GM23338 (cell line): ENCODE measurements at regions not wholly inside any gene's neighbourhood (a gene's known extent, or its start where the extent isn't known, plus 50 kb on each side); places are given as distances from the start of the nearest gene placed in this dataset.

Experiments used
- ATAC-seq: fragments of 200-7000 bp; cut with Tn5 transposase; 3 replicates; pipeline ENCODE4 v1.9.1; 2020
- DNase-seq: peaks from one replicate; pipeline ENCODE4 v3.0.0-alpha.2; 2015; ENCODE audit warnings: low spot score
- H2AFZ ChIP-seq: fragments of 200-600 bp; sonication (generic); 2 replicates; pipeline ENCODE4 v1.8.0; 2016; ENCODE audit warnings: antibody characterized with exemption, mild to moderate bottlenecking, moderate library complexity
- H3F3A ChIP-seq: fragments of 200-600 bp; sonication (generic); replicated peaks from 2 replicates; pipeline ENCODE4 v1.8.0; 2017; ENCODE audit warnings: antibody characterized with exemption, mixed run types, low read depth
- H3K27ac ChIP-seq: fragments of 200-600 bp; sonication (generic); 2 replicates; pipeline ENCODE4 v1.6.1; 2016; ENCODE audit warnings: low read depth
- H3K27me3 ChIP-seq: fragments of 200-600 bp; sonication (generic); 2 replicates; pipeline ENCODE4 v1.8.0; 2016; ENCODE audit warnings: mild to moderate bottlenecking, mixed run types, moderate library complexity; ENCODE audit not compliant: insufficient read depth
- H3K36me3 ChIP-seq: fragments of 200-600 bp; sonication (generic); 2 replicates; pipeline ENCODE4 v1.8.0; 2016; ENCODE audit warnings: mild to moderate bottlenecking; ENCODE audit not compliant: insufficient read depth
- H3K4me1 ChIP-seq: fragments of 200-600 bp; sonication (generic); 2 replicates; pipeline ENCODE4 v1.8.0; 2016; ENCODE audit warnings: mild to moderate bottlenecking, moderate library complexity; ENCODE audit not compliant: insufficient read depth
- H3K4me2 ChIP-seq: fragments of 200-600 bp; sonication (generic); 2 replicates; pipeline ENCODE4 v1.7.1; 2017; ENCODE audit warnings: mixed run types
- H3K4me3 ChIP-seq: fragments of 200-600 bp; sonication (generic); 2 replicates; pipeline ENCODE4 v1.6.1; 2016; ENCODE audit warnings: mixed run types
- H3K79me2 ChIP-seq: fragments of 200-600 bp; sonication (generic); replicated peaks from 2 replicates; pipeline ENCODE4 v1.8.0; 2017; ENCODE audit warnings: mild to moderate bottlenecking; ENCODE audit not compliant: insufficient read depth
- H3K9me2 ChIP-seq: fragments of 200-600 bp; sonication (generic); 2 replicates; pipeline ENCODE4 v1.8.0; 2017; ENCODE audit not compliant: insufficient read depth
- H4K20me1 ChIP-seq: fragments of 200-600 bp; sonication (generic); replicated peaks from 2 replicates; pipeline ENCODE4 v1.8.0; 2017; ENCODE audit warnings: mild to moderate bottlenecking; ENCODE audit not compliant: insufficient read depth
- H3K27ac Mint-ChIP-seq: 2 replicates; pipeline ENCODE4 v1.8.0; 2020; ENCODE audit warnings: inconsistent platforms, mild to moderate bottlenecking, moderate library complexity, mixed read lengths
- H3K27me3 Mint-ChIP-seq: 3 replicates; pipeline ENCODE4 v1.8.0; 2022; ENCODE audit warnings: low read depth, mild to moderate bottlenecking, moderate library complexity, mixed read lengths, inconsistent platforms; ENCODE audit not compliant: insufficient read depth, poor library complexity
- H3K36me3 Mint-ChIP-seq: 3 replicates; pipeline ENCODE4 v1.8.0; 2021; ENCODE audit warnings: low read depth, mild to moderate bottlenecking, inconsistent platforms, moderate library complexity, mixed read lengths
- H3K4me1 Mint-ChIP-seq: 3 replicates; pipeline ENCODE4 v1.8.0; 2020; ENCODE audit warnings: mild to moderate bottlenecking, inconsistent platforms, mixed read lengths
- H3K4me3 Mint-ChIP-seq: 3 replicates; pipeline ENCODE4 v1.8.0; 2021; ENCODE audit warnings: moderate library complexity, mild to moderate bottlenecking, inconsistent platforms, mixed read lengths
- H3K9me3 Mint-ChIP-seq: 3 replicates; pipeline ENCODE4 v1.8.0; 2020; ENCODE audit warnings: moderate library complexity, mild to moderate bottlenecking, inconsistent platforms, mixed read lengths
- EZH2 ChIP-seq: fragments of 200-600 bp; sonication (generic); IDR thresholded peaks from one replicate; pipeline ENCODE4 v1.8.0; 2017; ENCODE audit warnings: antibody characterized with exemption, mild to moderate bottlenecking, low read depth; ENCODE audit not compliant: unreplicated experiment
- EZH2phosphoT487 ChIP-seq: fragments of 200-600 bp; sonication (generic); IDR thresholded peaks from one replicate; pipeline ENCODE4 v1.8.1; 2018; ENCODE audit warnings: antibody characterized with exemption; ENCODE audit not compliant: unreplicated experiment
- JUNB ChIP-seq: IDR thresholded peaks from one replicate; pipeline ENCODE4 v1.6.1; 2016; ENCODE audit warnings: antibody characterized with exemption; ENCODE audit not compliant: unreplicated experiment
- POLR2AphosphoS5 ChIP-seq: IDR thresholded peaks from 2 replicates; pipeline ENCODE4 v1.6.1; 2016; ENCODE audit warnings: antibody characterized with exemption, low read depth
- STAT1 ChIP-seq: IDR thresholded peaks from one replicate; pipeline ENCODE4 v1.6.1; 2016; ENCODE audit warnings: antibody characterized with exemption; ENCODE audit not compliant: unreplicated experiment
- ZNF114 ChIP-seq: fragments of 250-450 bp; sonication (Bioruptor Pico); IDR thresholded peaks from 2 replicates; pipeline ENCODE4 v1.5.0; 2020; ENCODE audit warnings: mild to moderate bottlenecking, moderate library complexity
- ZNF331 ChIP-seq: fragments of 250-450 bp; sonication (Bioruptor Pico); IDR thresholded peaks from 2 replicates; pipeline ENCODE4 v1.5.0; 2020; ENCODE audit warnings: low read depth, mild to moderate bottlenecking, moderate library complexity
- TF ChIP-seq, protein P1 (sequence below): fragments of 250-450 bp; sonication (Bioruptor Pico); IDR thresholded peaks from 2 replicates; pipeline ENCODE4 v1.5.0; 2020; ENCODE audit warnings: mild to moderate bottlenecking, moderate library complexity
- TF ChIP-seq, protein P2 (sequence below), 2 experiments: fragments of 200-600 bp in 1 of 2; sonication (generic) in 1 of 2; conservative IDR thresholded peaks; 2 replicates each; pipeline versions ENCODE4 v1.5.1 to v1.6.1; 2016 to 2017; ENCODE audit warnings: antibody characterized with exemption in 2 of 2, low read depth in 2 of 2, mild to moderate bottlenecking in 2 of 2, moderate library complexity in 1 of 2

DNA sequence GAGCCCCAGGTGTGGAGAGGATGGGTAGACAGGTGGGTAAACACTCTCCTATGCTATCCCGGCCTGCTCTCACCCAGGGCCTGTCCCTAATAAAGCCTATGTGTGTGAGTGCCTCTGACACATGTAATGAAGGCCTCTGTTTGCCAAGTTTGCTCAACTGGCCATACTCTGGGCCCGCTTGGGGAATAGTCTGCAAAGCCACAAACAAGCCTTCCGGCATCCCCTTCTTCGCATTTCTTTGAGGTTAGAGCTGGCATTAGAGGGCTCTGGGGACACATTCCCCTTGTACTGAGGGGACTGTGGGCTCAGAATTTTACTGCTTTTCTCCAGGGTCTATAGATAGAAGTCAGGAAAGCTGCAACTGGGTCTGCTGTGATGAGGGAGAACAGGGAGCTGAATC is 240.5 kb downstream of the C12orf75 start:
- Histone ChIP-seq H3K4me2 (no peak overlapping the region), H3K4me3 (no peak overlapping the region), H3K4me1 (no peaks in the 10 kb centered on the region), H2AFZ (no peak overlapping the region), H4K20me1 (no peaks in the 10 kb centered on the region), H3K36me3 (no peaks in the 10 kb centered on the region), H3K9me2 (peaks cover 24% of the 10 kb centered on the region), H3K79me2 (no peaks in the 10 kb centered on the region), H3K27me3 (no peaks in the 10 kb centered on the region), H3K27ac (no peak overlapping the region), H3F3A (no peaks in the 10 kb centered on the region)
- peaks cover 2% of the 10 kb centered on the region for H3K27me3 Mint-ChIP-seq
- no peaks in the 10 kb centered on the region for H3K36me3 Mint-ChIP-seq
- DNase-seq (no peak), ATAC-seq (no peak)
- no peak overlapping the region for H3K4me3 Mint-ChIP-seq
- TF ChIP-seq EZH2 (no peak), ZNF114 (no peak), ZNF331 (CRISPR knock-in tag) (no peak), POLR2AphosphoS5 (no peak), EZH2phosphoT487 (no peak), STAT1 (no peak), JUNB (no peak)
- TF ChIP-seq, protein P1, sequence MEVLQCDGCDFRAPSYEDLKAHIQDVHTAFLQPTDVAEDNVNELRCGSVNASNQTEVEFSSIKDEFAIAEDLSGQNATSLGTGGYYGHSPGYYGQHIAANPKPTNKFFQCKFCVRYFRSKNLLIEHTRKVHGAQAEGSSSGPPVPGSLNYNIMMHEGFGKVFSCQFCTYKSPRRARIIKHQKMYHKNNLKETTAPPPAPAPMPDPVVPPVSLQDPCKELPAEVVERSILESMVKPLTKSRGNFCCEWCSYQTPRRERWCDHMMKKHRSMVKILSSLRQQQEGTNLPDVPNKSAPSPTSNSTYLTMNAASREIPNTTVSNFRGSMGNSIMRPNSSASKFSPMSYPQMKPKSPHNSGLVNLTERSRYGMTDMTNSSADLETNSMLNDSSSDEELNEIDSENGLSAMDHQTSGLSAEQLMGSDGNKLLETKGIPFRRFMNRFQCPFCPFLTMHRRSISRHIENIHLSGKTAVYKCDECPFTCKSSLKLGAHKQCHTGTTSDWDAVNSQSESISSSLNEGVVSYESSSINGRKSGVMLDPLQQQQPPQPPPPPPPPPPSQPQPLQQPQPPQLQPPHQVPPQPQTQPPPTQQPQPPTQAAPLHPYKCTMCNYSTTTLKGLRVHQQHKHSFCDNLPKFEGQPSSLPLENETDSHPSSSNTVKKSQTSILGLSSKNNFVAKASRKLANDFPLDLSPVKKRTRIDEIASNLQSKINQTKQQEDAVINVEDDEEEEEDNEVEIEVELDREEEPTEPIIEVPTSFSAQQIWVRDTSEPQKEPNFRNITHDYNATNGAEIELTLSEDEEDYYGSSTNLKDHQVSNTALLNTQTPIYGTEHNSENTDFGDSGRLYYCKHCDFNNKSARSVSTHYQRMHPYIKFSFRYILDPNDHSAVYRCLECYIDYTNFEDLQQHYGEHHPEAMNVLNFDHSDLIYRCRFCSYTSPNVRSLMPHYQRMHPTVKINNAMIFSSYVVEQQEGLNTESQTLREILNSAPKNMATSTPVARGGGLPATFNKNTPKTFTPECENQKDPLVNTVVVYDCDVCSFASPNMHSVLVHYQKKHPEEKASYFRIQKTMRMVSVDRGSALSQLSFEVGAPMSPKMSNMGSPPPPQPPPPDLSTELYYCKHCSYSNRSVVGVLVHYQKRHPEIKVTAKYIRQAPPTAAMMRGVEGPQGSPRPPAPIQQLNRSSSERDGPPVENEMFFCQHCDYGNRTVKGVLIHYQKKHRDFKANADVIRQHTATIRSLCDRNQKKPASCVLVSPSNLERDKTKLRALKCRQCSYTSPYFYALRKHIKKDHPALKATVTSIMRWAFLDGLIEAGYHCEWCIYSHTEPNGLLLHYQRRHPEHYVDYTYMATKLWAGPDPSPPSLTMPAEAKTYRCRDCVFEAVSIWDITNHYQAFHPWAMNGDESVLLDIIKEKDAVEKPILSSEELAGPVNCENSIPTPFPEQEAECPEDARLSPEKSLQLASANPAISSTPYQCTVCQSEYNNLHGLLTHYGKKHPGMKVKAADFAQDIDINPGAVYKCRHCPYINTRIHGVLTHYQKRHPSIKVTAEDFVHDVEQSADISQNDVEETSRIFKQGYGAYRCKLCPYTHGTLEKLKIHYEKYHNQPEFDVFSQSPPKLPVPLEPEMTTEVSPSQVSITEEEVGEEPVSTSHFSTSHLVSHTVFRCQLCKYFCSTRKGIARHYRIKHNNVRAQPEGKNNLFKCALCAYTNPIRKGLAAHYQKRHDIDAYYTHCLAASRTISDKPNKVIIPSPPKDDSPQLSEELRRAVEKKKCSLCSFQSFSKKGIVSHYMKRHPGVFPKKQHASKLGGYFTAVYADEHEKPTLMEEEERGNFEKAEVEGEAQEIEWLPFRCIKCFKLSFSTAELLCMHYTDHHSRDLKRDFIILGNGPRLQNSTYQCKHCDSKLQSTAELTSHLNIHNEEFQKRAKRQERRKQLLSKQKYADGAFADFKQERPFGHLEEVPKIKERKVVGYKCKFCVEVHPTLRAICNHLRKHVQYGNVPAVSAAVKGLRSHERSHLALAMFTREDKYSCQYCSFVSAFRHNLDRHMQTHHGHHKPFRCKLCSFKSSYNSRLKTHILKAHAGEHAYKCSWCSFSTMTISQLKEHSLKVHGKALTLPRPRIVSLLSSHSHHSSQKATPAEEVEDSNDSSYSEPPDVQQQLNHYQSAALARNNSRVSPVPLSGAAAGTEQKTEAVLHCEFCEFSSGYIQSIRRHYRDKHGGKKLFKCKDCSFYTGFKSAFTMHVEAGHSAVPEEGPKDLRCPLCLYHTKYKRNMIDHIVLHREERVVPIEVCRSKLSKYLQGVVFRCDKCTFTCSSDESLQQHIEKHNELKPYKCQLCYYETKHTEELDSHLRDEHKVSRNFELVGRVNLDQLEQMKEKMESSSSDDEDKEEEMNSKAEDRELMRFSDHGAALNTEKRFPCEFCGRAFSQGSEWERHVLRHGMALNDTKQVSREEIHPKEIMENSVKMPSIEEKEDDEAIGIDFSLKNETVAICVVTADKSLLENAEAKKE (CRISPR knock-in tag) = no peak
- TF ChIP-seq, protein P2, sequence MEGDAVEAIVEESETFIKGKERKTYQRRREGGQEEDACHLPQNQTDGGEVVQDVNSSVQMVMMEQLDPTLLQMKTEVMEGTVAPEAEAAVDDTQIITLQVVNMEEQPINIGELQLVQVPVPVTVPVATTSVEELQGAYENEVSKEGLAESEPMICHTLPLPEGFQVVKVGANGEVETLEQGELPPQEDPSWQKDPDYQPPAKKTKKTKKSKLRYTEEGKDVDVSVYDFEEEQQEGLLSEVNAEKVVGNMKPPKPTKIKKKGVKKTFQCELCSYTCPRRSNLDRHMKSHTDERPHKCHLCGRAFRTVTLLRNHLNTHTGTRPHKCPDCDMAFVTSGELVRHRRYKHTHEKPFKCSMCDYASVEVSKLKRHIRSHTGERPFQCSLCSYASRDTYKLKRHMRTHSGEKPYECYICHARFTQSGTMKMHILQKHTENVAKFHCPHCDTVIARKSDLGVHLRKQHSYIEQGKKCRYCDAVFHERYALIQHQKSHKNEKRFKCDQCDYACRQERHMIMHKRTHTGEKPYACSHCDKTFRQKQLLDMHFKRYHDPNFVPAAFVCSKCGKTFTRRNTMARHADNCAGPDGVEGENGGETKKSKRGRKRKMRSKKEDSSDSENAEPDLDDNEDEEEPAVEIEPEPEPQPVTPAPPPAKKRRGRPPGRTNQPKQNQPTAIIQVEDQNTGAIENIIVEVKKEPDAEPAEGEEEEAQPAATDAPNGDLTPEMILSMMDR (conservative IDR thresholded peaks at IDR 0.05; ENCODE audit: low read depth in 2 of 2) = no peak
- H3K27ac Mint-ChIP-seq = no peak overlapping the region
- no peaks in the 10 kb centered on the region; the same call in 2 of the 3 replicates for H3K9me3 Mint-ChIP-seq
- no peaks in the 10 kb centered on the region; the same call in 2 of the 3 replicates for H3K4me1 Mint-ChIP-seq
